ENCODE measurements at regions not wholly inside any gene's neighbourhood (a gene's known extent, or its start where the extent isn't known, plus 50 kb on each side); places are given as distances from the start of the nearest gene placed in this dataset.

DNA sequence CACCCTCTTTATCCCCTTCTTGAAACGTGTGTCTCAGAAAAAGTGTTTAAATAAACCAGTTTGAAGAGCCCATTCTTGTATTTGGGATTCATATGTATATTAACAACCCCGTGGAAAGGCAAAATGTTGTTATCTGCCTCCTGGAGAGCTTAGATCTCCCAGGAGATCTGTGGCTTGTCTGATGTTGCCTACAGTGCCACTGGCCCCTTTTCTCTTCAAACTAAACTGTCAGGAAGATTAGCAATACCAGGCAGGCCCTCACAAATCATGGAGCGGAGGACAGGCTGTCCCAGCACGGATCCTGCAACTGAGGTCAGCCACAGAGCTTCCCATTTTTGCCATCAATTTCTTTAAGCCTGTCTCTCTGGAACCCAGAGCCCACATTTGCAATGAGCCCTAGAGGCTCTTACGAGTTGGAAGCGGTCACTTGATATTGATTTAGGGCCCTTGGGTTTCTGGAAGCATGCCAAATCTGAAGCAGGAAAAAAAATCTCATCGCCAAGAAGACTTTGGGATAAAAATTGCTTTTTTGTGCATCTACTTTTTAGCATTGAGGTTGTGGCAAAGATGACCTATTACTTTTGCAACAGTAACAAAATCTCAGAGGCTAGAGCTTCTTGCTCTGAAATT, 234.1 kb downstream of the OPA1 start:
- DNase-seq (ENCODE audit: low spot score), result no peak

DNA sequence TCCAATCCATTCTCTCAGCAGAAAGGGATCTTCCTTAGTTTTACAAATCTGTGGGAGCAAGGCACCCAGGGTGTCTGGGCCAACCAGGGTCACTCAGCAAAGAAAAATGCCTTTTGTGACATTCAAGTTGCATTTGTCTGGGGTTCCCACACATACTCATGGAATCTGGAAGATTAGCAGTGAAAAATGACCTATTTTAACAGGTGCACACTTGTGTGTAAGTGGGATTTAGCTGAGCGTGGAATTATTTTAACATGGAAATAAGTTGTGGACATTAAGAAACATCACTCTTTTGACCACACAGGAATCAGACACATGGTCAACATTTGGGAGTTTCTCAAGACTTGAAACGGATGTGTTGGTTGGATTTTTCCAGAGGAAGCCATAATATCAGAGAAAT, 234.9 kb downstream of the OPA1 start:
- no peak for DNase-seq (ENCODE audit: low spot score)

DNA sequence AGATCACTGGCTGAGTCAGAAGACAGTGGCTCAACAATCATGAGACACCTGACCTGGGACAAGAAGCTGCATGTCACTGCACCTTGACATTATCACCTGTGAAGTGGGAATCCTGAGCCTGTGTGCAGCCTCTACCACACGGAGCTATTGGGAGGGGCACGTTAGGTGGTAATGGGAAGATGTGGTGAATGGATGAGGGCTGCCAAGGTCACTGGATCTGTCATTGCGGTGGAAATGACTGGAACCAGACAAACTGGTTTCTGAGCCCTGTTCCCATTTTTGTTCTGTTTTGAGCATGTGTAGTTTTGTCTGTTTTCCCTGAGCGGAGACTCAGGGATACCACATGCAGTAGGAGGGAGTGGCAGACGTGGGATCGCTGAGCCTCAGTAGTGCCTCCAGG, 235.5 kb downstream of the OPA1 start:
- no peak for DNase-seq (ENCODE audit: low spot score)

DNA sequence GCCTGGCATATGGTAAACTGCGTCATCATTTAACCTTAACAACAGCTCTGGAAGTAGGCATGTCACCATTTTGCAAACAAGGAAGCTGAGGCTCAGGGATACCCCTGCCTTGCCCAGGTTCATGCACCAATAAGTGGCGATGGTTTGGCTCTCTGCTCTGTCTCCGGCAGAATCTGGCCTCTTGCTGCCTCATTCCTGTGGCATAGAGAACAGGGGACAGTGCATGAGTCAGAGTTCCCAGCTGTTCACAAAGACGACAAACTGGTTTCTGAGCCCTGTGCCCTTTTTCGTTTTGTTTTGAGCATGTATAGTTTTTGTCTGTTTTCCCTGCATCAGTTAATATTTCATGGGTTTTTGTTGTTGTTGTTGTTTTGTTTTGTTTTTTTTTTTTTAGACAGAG, 236.8 kb downstream of the OPA1 start:
- DNase-seq (ENCODE audit: low spot score), result no peak

DNA sequence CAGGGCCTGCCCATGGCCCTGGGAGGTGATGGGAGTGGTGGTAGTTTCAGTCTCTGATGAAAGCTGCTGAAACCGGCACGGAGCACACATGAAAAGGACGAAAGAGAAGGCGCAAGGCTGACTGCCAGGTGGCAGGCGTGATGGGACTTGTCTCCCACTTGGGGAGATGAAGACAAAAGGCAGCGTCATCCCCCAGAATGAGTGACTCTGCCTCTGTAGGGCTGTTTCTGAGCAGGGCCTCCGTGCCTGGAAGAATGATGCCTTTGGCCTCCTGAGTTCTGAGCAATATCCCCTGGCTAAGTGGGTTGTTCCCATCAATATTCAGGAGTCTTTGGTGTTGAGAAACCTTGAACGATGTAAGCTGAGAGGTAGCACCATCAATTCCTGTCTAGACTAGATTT, 237.8 kb downstream of the OPA1 start:
- no peak for DNase-seq (ENCODE audit: low spot score)

DNA sequence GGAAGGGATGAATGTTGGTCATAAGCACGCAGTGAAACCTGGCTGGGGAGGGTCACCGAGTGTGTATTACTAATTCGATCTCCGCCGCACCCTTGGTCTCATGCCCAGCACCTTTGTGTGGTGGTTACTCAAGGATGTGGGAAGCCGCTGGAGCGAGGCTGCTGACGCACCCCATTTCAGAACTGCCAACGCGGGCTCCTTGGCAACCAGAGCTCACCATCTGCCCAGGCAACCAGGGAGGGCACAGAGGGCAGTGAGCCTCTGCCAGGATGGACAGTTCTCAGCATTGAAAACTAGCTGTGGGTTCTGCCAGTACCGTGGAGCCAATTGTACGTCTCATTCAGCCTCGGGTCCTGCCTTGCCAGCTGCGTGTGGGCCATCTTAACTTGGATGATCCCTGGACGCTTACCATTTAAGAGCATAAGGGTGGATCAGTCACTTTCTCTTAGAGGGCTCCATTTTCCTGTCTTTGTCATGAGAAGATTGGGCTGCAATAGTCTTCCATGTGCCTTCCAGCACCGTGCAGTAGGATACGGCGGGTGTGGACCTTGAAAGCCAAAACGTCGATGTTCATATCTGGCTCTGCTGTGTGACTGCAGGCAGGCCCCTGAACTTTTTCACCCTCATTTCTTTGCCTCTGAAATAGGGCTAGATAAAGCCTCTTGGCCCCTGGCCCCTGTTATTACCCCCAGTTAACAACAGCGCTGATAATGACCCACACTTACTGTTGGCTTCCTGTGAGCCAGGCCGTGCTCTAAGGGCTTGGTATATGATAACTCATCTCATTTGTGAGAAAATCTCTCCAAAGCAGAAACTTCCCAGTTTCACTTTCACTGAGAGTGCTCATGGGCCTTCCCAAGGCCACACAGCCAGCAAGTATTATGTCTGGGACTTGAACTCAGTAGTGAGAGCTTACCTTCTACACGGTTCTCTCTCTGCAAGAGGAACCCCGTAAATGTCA, 238.8 kb downstream of the OPA1 start:
- DNase-seq (ENCODE audit: low spot score), result no peak

DNA sequence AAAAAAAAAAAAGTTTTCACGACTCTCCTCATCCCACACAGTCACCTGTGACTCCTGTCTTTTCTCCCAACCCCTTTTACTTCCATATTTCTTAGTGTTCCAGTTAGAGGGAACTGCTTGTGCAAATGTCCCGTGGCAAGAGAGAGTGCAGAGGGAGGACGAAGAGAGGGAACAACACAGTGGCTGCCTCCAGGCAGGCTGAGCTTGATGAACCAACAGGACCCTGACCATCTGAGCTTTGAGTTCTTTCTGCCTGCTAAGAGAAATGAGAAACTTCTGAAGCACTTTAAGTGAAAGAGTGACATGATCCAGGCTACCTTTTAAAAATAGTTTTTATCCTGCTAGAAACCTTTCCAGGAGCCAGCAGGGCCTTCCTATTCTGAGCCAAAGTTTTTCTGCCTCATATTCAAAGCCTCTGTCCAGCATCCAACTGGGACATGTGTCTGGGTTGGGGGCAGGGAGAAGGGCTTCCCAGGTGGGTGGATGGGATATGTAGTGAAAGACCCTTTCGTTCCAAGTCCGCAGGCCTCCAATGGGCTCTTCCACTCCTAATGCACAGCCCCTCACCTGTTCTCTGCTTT, 239.9 kb downstream of the OPA1 start:
- no peak for DNase-seq (ENCODE audit: low spot score)

DNA sequence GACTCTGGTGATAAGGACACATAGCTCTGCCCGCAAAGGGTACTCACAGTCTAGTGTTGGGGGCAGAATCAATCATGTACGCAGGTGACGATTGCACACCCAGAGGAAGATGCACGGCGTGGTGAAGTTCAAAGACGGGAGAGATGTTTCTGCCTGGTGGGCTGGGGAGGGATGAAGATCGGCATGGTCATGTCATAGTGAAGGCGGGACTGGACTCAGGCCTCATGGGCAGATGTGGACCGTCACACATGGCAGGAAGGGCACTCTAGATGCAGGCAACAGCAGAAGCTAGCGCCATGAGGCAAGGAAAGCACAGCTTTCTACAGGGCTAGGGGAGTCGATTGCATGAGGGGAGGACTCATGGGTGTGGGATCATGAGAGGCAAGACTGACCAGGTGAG, 240.6 kb downstream of the OPA1 start:
- no peak for DNase-seq (ENCODE audit: low spot score)

DNA sequence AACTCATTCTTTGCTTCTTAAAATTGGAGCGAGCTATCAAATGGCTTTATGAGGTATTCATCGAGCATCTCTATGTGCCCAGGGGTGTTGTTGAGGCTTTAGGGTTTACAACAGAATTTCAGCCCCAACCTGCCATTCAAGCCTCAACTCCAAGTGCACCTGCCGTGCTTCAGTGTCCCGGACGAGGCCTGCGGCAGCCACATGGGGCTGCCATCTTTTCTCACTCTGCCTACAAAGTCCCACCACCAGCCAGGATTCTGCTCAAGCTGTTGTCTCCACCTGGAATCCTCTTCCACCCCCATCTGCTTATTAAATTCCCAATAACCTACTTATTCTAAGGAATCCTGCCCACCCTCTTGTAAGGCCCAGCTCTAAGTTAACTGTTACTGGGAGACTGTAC, 242.4 kb downstream of the OPA1 start:
- DNase-seq (ENCODE audit: low spot score), result no peak

DNA sequence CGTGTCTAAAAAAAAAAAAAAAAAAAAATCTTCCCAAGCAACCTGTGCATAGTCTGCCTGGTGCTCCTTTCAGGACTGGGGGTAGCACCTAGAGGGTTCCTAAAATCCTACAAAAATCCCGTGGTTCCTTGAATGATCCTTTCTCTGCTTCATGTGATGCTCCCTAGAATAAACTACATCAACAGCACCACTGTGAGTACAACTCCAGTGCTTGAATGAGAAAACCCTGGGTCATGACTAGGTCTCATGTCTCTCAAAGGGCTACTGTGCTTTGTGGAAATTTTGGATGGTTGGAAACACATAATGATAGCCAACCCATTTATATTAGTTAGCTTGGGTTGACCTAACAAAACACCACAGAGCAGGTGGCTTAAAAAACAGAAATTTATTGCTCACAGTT, 243.5 kb downstream of the OPA1 start:
- no peak for DNase-seq (ENCODE audit: low spot score)

DNA sequence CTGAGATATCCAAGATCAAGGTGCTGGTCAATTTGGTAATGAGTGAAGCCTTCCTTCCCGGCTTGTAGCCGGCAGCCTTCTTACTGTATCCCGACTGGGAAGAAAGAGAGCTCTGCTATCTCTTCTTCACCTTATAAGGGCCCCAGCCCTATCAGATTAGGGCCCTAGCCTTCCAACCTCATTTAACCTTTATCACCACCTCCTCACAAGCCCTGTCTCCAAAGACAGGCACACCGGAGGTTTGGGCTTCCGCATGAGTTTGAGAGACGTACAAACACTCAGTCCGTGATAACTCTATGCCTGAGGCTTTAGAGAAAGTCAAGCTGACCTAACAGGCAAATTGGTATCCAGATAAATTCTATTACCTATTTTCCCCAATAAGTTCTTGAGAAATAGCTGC, 243.9 kb downstream of the OPA1 start:
- DNase-seq (ENCODE audit: low spot score), result no peak

DNA sequence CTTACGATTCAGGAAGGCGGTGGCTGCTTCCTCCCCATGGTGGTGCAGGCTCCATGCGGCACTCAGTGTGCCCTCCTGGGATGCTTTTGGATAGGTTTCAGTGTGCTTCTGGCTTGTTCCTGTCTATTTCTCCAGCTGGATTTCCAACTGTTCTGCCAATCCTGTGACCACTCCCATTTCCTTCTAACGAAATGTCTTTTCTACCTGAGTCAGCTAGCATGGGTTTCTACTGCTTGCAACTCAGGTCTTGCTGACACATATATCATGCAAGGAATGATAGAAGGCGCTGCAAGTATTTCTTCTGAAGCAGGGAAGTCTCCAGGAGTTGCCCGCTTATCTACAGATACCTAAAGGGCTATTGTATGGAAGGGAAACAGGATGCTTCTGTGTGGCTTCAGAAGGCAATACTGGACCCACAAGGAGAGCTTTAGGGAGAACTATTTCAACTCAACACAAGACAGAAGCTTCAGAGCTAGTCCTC, 244.4 kb downstream of the OPA1 start:
- DNase-seq (ENCODE audit: low spot score), result no peak

DNA sequence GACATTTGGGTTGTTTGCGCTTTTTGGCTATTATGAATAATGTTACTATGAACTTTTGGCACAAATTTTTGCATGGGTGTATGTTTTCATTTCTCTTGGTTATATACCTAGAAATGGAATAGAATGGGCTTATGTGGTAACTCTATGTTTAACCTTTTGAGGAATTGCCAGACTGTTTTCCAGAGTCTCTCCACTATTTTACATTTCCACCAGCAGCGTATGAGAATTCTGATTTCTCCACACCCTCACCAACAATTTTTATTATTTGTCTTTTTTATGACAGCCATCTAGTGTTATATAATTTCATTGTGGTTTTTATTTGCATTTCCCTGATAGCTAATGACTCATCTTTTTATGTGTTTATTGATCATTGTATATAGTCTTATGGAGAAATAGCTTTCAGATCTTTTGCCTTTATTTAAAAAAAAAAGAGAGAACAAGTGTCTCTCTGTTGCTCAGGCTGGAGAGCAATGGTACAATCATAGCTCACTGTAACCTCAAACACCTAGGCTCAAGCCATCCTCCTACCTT, 247.2 kb downstream of the OPA1 start:
- DNase-seq (ENCODE audit: low spot score), result no peak

DNA sequence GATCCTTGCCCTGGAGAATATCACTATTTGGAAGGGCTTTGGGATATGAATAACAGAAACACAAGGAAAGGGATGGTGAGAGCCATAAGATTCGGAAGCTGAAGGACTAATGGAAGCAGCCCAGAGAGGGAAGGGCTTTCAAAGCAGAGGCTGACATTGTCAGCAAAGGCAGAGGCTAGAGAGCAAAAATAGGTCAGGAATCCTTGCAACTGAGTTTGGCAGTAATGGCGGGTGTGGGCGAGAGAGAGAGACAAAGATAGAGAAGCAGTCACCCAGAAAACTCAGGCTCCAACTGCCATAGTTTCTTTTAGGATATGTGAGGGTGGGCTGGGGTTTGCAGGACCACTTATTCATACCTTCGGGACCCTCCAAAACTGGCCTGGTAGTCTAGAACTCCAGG, 248.6 kb downstream of the OPA1 start:
- DNase-seq (ENCODE audit: low spot score), result no peak

DNA sequence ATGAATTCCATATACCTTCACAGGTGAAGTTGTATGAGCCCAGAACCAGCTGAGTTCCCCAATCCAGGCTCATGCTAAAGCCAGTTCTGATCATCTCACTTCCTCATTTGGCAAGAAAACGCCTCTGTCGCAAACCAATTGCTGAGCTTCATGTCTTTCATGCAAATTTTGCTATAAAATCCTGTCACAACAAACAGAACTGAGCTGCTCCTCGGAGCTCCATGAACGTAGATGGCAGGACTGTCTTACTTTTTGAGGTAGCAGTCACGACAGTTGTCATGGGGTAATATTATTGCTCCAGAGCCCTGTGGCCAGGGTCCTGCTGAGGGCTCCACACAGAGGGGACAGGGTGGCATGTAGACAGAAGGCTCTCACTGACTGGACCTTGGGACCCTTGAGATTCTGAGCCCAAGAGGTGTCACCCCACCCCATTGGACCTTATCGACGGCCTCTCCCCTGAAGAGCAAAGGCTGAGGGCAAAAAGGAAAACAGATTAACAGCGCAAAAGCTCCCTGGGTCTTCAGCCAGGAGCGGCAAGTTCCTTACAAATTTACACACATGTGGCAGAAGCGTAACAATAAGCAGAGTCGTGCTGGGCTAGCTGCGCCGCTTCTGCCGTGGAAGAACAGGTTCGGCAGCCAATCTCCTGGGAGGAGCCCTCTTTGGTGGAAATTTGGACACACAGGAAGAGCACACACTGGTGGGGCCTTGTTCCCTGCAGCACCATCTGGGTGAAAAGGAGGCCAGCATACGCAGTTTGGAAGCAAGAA, 249.2 kb downstream of the OPA1 start:
- no peak for DNase-seq (ENCODE audit: low spot score)

DNA sequence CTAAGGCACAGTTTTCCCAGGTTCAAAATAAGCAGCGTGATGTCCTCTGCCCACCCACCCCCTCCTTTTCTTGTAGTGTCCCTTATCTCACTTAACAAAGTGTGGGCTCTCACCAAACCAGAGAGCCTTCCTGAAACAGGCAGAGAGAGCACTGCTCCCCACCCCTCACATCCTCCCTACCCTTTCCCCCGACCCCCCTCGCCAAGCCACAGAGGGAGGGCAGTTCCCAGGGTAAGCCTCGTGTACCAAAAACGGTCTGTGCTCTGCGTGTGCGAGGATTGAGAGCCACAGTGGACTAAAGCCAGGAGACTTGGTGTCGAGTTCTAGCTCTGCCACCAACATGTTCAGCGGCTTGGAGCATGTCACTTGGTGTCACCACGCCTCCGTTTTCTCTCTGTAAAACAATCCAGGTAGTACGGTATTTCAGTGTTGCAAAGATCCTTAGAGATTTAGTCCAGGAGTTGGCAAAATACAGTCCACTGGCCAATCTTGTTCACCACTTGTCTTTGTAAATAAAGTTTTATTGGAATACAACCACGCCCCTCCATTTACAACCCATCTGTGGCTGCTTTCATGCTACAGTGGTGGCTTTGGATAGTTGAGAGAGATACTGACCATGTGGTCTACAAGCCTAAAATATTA, 249.9 kb downstream of the OPA1 start:
- DNase-seq (ENCODE audit: low spot score), result no peak

DNA sequence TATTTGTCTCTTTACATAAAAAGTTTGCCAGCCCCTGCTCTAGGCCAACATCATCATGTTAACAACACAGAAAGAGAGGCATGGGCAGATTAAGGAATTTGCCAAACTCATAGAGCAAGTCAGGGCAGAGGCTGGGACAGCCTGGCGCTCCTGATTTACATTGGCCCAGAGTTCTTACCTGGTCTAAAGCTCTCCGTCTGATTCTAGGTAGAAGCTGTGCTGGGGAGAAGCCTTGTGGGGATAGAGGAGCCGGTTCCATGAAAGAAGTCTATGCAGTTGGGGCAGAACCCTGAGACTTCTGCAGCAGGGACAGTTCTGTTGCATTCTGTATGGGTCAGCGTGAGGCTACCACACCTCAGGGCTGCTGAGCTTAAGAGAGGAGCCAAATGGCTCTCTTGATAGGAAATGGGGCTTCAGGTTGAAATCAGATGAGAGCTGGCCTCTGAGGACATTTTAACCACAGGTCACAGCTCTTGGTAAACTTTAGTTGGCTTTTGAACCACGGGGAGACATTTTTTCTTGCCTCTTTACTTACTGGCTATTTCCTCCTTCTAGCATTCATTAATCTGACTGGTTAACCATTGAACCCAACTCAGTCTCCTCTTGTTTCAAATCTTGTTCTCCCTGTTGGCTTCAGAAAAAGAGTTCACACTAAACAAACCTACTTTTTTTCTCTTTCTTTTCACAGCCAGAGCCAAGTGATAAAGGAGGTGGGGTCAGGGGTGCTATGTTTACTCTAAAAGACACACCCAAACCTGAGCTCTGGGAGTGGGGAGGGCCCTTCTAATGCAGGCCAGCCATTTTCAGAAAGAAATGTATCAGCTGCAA, 250.7 kb downstream of the OPA1 start:
- DNase-seq (ENCODE audit: low spot score), result no peak

DNA sequence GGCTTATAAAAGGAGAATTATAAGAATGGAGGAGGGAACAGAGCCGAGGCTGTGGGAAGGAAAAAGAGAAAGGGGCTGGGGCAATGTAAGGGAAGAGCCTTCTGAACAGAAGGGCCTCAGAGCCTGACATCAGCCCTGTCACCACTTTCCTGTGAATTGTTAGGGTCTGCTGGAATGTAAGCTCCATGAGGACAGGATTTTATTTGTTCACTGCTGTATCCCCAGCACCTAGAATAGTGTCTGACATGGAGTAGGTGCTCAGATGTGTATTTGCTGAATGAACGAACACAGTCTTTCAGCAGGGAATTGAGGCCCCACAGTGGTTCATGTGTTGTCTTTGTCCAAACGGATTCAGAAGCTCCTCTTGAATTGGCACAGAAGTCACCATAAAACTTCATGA, 251.5 kb downstream of the OPA1 start:
- DNase-seq (ENCODE audit: low spot score), result no peak

DNA sequence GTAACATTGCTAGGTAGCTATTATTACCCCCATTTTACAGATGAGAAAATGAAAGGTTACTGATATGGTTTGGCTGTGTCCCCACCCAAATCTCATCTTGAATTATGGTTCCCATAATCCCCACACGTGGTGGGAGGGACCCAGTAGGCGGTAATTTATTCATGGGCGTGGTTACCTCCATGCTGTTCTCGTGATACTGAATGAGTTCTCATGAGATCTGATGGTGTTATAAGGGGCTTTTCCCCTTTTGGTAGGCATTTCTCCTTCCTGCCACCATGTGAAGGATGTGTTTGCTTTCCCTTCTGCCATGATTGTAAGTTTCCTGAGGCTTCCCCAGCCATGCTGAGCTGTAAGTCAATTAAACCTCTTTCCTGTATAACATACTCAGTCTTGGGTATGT, 252.1 kb downstream of the OPA1 start:
- DNase-seq (ENCODE audit: low spot score), result no peak

DNA sequence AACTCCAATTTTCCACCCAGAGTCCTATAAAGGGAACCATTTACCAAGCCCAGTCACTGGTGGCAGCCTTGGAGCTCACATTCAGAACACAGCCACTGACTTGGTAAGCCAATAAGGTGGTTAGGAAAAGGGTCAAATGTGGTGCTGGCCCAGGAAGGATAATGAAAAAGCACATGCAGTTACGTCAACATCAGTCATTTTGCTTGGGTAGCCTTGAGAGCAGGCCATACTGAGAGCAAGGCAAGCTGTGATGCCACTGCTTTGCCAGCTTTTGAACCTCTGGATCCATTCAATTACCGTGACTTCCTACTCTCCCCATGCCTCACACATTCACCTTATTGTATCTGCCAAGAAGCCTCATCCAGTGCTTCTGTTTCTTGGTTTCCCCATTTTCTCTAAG, 253.6 kb downstream of the OPA1 start:
- DNase-seq (ENCODE audit: low spot score), result no peak

DNA sequence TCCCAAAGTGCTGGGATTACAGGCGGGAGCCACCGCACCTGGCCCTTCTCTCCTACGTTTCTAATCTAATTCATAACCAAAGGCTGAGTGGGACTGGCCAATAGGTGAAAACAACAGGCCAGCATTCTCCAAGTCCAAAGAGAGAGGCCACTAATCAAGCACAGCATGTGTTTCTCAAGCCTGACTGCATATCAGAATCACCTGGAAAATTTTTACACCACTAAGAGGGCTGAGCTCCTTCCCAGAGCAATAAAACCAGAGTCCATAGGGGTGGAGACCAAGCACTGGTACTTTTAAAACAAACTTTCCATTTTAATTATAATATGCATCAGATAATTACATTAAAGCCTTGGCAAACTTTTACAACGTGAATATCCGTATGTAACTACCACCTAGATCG, 254.4 kb downstream of the OPA1 start:
- no peak for DNase-seq (ENCODE audit: low spot score)
